ENCODE measurements at regions not wholly inside any gene's neighbourhood (a gene's known extent, or its start where the extent isn't known, plus 50 kb on each side); places are given as distances from the start of the nearest gene placed in this dataset.
A peak's percentile ranks its signal among the peaks of the same experiment; 100 is the strongest.

GRCh38 chr1:212231372-212231771 is 53.8 kb upstream of the PPP2R5A start:
- Mint-ChIP-seq H3K4me1 (peaks cover 2 to 41% (median 17%) of the 10 kb centered on the region in 7 donors), H3K4me3 (no peak overlapping the region)
- DNase-seq, result no peak

GRCh38 chr1:212232090-212232489 is 53.1 kb upstream of the PPP2R5A start:
- ChIA-PET POLR2A (interaction anchor here (0.8 kb wide), 1 partner anchor 10 kb away, joined by 3 read pairs; no protein-coding TSS in a partner anchor), CTCF (no interaction called here)
- Histone ChIP-seq H3K4me3 (ENCODE audit: low read length) (no peak overlapping the region), H3K4me1 (ENCODE audit: control insufficient read depth in 2 of 2, insufficient read depth in 2 of 2, low read length in 2 of 2) (peaks cover 0 to 8% of the 10 kb centered on the region in 2 donors), H3K27ac (ENCODE audit: low read depth, low read length) (no peak overlapping the region), H3K27me3 (ENCODE audit: control insufficient read depth in 2 of 2, insufficient read depth in 2 of 2, low read length in 2 of 2) (no peaks in the 10 kb centered on the region), H3K36me3 (ENCODE audit: control insufficient read depth in 2 of 3, insufficient read depth in 3 of 3, low read length in 3 of 3) (no peaks in the 10 kb centered on the region), H3K9me3 (ENCODE audit: control insufficient read depth in 2 of 3, low read length in 3 of 3) (no peaks in the 10 kb centered on the region)
- no peaks in the 10 kb centered on the region for H3K27me3 Mint-ChIP-seq
- H3K4me1 Mint-ChIP-seq, result peaks cover 0 to 39% (median 12%) of the 10 kb centered on the region in 7 donors
- DNase-seq (no peak), ATAC-seq (peak; percentile 39)
- H3K36me3 Mint-ChIP-seq, result peaks cover 0 to 3% (median 0%) of the 10 kb centered on the region in 5 donors
- intact Hi-C loops (cut with micrococcal nuclease), result no loop called here
- no peak overlapping the region for H3K4me3 Mint-ChIP-seq
- H3K27ac Mint-ChIP-seq, result no peak overlapping the region
- peaks cover 0 to 1% (median 0%) of the 10 kb centered on the region in 11 donors for H3K9me3 Mint-ChIP-seq

More at GRCh38 chr1:212231372-212231771, 53.8 kb upstream of the PPP2R5A start:
- H3K27ac ChIP-seq (ENCODE audit: low read depth, low read length), result no peak overlapping the region
- Mint-ChIP-seq H3K9me3 (peaks cover 0 to 1% (median 0%) of the 10 kb centered on the region in 11 donors), H3K27me3 (no peaks in the 10 kb centered on the region), H3K27ac (no peak overlapping the region), H3K36me3 (peaks cover 0 to 3% (median 0%) of the 10 kb centered on the region in 5 donors)
- ATAC-seq, result peak; percentile 50
- intact Hi-C loops (cut with micrococcal nuclease), result no loop called here
- peaks cover 0 to 10% of the 10 kb centered on the region in 2 donors for H3K4me1 ChIP-seq (ENCODE audit: control insufficient read depth in 2 of 2, insufficient read depth in 2 of 2, low read length in 2 of 2)
- no peaks in the 10 kb centered on the region for H3K9me3 ChIP-seq (ENCODE audit: control insufficient read depth in 2 of 3, low read length in 3 of 3)
- H3K36me3 ChIP-seq (ENCODE audit: control insufficient read depth in 2 of 3, insufficient read depth in 3 of 3, low read length in 3 of 3), result no peaks in the 10 kb centered on the region
- ChIA-PET POLR2A (interaction anchor here (0.8 kb wide), 1 partner anchor 11 kb away, joined by 3 read pairs; no protein-coding TSS in a partner anchor), CTCF (no interaction called here)
- no peak overlapping the region for H3K4me3 ChIP-seq (ENCODE audit: low read length)
- no peaks in the 10 kb centered on the region for H3K27me3 ChIP-seq (ENCODE audit: control insufficient read depth in 2 of 2, insufficient read depth in 2 of 2, low read length in 2 of 2)

- intact Hi-C loops (cut with micrococcal nuclease), result no loop called here
- Histone ChIP-seq H3K27ac (ENCODE audit: low read depth, low read length) (no peak overlapping the region), H3K27me3 (ENCODE audit: control insufficient read depth in 2 of 2, insufficient read depth in 2 of 2, low read length in 2 of 2) (no peaks in the 10 kb centered on the region), H3K9me3 (ENCODE audit: control insufficient read depth in 2 of 3, low read length in 3 of 3) (no peaks in the 10 kb centered on the region), H3K4me1 (ENCODE audit: control insufficient read depth in 2 of 2, insufficient read depth in 2 of 2, low read length in 2 of 2) (peaks cover 0 to 8% of the 10 kb centered on the region in 2 donors), H3K36me3 (ENCODE audit: control insufficient read depth in 2 of 3, insufficient read depth in 3 of 3, low read length in 3 of 3) (no peaks in the 10 kb centered on the region), H3K4me3 (ENCODE audit: low read length) (no peak overlapping the region)
- H3K4me3 Mint-ChIP-seq, result no peak overlapping the region
- no peak for ATAC-seq
- peaks cover 0 to 3% (median 0%) of the 10 kb centered on the region in 5 donors for H3K36me3 Mint-ChIP-seq
- ChIA-PET CTCF (no interaction called here), POLR2A (no interaction called here)
- H3K27ac Mint-ChIP-seq, result no peak overlapping the region
- no peaks in the 10 kb centered on the region for H3K27me3 Mint-ChIP-seq
- H3K4me1 Mint-ChIP-seq, result peaks cover 0 to 46% (median 7%) of the 10 kb centered on the region in 7 donors
- no peak for DNase-seq
- peaks cover 0 to 1% (median 0%) of the 10 kb centered on the region in 11 donors for H3K9me3 Mint-ChIP-seq
Observed at GRCh38 chr1:212233321-212233720, 51.9 kb upstream of the PPP2R5A start.

- no peaks in the 10 kb centered on the region for H3K27me3 ChIP-seq (ENCODE audit: control insufficient read depth in 2 of 2, insufficient read depth in 2 of 2, low read length in 2 of 2)
- Mint-ChIP-seq H3K27me3 (no peaks in the 10 kb centered on the region), H3K9me3 (peaks cover 0 to 1% (median 0%) of the 10 kb centered on the region in 11 donors), H3K4me3 (peak overlapping the region in 1 of 10 donors; percentile 22), H3K36me3 (peaks cover 0 to 3% (median 0%) of the 10 kb centered on the region in 5 donors), H3K27ac (peak overlapping the region in 1 of 9 donors; percentile 47), H3K4me1 (peaks cover 0 to 48% (median 7%) of the 10 kb centered on the region in 7 donors)
- POLR2A ChIA-PET, result interaction anchor here (0.6 kb wide), 1 partner anchor 37 kb away, joined by 3 read pairs; no protein-coding TSS in a partner anchor
- CTCF ChIA-PET, result no interaction called here
- H3K27ac ChIP-seq (ENCODE audit: low read depth, low read length), result no peak overlapping the region
- intact Hi-C loops (cut with micrococcal nuclease), result no loop called here
- ATAC-seq (peak; percentile 92), DNase-seq (peak in 1 of 9 donors; percentile 35)
- no peaks in the 10 kb centered on the region for H3K36me3 ChIP-seq (ENCODE audit: control insufficient read depth in 2 of 3, insufficient read depth in 3 of 3, low read length in 3 of 3)
- H3K9me3 ChIP-seq (ENCODE audit: control insufficient read depth in 2 of 3, low read length in 3 of 3), result no peaks in the 10 kb centered on the region
- H3K4me3 ChIP-seq (ENCODE audit: low read length), result no peak overlapping the region
- peaks cover 0 to 8% of the 10 kb centered on the region in 2 donors for H3K4me1 ChIP-seq (ENCODE audit: control insufficient read depth in 2 of 2, insufficient read depth in 2 of 2, low read length in 2 of 2)
Observed at GRCh38 chr1:212234431-212235395, 50.5 kb upstream of the PPP2R5A start.

All from naive thymus-derived CD4-positive, alpha-beta T cell (primary cell).